ENCODE measurements at regions not wholly inside any gene's neighbourhood (a gene's known extent, or its start where the extent isn't known, plus 50 kb on each side); places are given as distances from the start of the nearest gene placed in this dataset.
"Not testable (repeated sequence)": the region's sequence is repeated elsewhere in the genome, so short reads cannot be mapped to it uniquely, and the experiment has no call there.

DNA sequence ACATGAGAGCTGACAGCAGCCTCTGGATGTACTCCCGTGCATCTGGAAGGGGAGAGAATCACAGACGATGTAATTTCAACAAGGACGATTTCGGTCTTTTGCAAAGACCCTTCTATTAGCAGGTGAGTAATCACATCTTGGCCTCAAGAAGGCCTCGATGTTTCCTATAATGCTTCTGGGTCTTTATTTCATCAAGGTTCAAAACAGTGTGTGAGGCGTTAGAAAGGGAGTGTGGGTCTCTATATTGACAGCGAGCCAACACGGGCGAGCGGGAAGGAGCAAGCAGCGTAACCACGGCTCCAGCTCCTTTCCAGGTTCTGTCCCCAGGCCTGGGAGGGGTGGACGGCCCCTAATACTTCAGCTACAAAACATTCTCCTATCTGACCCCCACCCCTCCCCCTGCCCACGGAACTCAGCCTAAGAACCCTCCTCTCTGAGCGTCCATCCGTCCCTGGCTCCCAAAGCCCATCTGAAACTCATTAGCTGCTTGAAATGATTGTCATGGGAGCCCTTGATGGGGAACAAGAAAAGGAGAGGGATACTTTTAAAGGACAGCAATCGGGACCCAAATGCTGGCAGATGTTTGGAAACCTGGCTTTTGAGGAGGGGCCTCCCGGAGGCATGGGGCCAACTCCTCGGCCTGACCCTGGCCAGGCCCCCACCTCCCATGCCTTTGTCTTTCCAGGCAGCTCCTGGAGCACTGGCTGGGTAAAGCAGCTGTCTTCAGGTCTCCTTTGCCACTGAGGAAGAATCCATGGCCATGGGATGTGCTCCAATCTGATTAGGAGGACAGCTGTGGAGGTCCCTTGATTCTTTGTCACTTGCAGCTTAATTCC lies 250.8 kb downstream of the FOXD2 start:
- no peak for DNase-seq

DNA sequence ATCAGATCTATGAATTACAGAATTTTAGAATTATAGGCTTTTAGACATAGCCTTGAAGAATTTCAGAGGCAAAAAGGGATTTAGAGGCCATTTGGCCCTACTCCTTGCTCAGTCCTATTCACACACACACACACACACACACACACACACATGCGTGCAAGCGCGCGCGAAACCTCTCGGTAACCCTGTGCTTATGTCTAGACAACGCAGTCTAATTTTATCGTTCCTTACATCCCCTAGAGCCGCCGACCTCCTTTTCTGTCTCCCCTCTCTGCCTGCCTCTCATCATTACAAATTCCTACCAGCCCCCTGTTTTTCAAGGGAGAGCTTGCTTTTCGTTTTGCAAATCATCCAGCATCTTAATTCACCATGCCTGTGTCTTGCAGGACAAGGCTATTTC lies 252.1 kb downstream of the FOXD2 start:
- DNase-seq = no peak

- no peak for DNase-seq
These were observed 252.8 kb downstream of the FOXD2 start for GRCh38 chr1:47690341-47691250.

- DNase-seq = not testable (repeated sequence)
These were observed 253.4 kb downstream of the FOXD2 start for GRCh38 chr1:47691293-47691692.

DNA sequence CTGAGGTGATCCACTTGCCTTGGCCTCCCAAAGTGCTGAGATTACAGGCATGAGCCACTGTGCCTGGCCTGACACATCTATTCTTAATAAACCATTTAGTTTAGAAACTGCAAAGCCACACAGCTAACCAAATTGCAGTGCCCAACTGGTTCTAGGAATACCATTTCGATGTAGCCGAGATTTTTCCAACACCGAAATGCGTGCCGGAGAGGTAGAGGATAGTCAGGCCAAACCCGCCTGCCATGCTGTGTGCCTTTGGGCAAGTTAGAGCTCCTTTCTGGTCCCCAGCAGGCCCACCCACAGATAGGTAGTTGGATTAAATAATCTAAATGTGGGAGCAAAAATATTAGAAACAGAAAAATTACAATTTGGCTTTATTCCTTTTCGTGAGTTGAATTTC lies 254.4 kb downstream of the FOXD2 start:
- DNase-seq = no peak

- no peak for DNase-seq
These were observed 255.3 kb downstream of the FOXD2 start for GRCh38 chr1:47693115-47693514.

- no peak for DNase-seq
These were observed 256.4 kb downstream of the FOXD2 start for GRCh38 chr1:47694011-47694890.

DNA sequence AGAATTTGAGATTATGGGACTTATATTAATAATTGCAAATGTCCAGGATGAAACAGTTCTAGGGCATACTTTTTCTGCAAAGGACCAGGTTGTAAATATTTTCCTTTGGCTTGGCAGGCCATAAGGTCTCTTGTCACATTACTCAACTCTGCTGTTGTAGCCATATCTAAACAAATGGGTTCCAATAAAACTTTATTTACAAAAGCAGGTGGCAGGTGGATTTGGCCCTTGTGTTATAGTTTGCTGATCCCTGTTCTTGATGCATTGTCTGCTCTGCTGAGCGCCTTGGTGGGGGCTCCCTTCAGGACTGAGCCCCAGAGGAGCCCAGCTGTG lies 258.5 kb downstream of the FOXD2 start:
- DNase-seq = no peak

DNA sequence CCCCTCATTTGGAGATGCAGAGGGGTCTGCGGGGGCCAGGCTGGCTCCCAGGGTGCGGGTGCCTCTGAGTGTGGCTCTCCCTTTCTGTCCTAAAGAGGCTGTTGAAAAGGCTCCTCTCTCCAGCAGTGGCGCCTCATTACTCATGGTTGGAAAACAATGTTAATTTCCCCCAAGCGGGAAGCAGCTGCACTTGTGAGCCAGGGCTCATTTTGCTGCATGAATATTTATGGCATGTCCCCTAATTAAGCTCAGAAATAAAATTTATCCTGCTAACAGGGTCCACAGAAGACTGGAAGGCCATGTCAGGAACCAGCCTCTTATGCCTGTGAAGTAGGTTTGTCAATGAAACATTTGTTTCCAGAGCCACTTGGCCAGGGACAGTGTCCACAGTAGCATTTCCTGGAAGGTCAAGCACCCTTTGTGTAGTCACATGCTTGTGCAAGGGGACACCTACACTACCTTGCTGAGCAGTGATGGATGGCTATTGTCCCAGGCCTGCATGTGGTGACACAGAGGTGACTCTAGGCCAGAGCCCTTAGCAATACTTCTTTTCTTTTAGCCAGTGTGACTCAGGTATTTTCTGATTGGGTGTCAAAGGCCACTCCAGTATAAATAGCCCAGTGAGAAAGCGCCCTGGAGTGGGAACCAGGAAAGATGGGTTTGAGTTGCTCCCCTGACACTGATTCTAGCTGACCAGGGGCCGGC lies 259.0 kb downstream of the FOXD2 start:
- DNase-seq = peak; percentile 23 to 47

GRCh38 chr1:47697616-47698335 lies 259.9 kb downstream of the FOXD2 start:
- no peak for DNase-seq

GRCh38 chr1:47699492-47700235 lies 261.8 kb downstream of the FOXD2 start:
- DNase-seq = no peak

DNA sequence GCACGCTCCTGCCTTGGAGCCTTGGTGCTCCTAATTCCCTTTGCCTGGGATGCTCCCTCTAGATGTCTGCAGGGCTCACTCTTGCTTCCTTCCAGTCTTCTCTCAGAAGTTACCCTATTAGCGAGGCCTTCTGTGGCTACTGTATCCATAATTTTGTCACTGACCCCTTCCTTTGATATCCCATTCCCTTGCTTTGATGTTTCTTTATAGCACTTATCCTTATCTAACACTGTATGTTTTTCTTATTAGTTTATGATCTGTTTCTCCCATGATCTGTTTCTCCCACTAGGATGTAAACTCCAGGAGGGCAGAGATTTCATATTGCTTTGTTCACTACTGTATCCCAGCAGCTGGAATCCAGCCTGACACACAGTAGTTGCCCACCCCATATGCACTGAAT lies 263.4 kb downstream of the FOXD2 start:
- DNase-seq = no peak

- no peak for DNase-seq
These were observed 264.1 kb downstream of the FOXD2 start for GRCh38 chr1:47701741-47702515.

- peak; percentile 14 to 29 for DNase-seq
These were observed 265.4 kb downstream of the FOXD2 start for GRCh38 chr1:47703156-47703825.

DNA sequence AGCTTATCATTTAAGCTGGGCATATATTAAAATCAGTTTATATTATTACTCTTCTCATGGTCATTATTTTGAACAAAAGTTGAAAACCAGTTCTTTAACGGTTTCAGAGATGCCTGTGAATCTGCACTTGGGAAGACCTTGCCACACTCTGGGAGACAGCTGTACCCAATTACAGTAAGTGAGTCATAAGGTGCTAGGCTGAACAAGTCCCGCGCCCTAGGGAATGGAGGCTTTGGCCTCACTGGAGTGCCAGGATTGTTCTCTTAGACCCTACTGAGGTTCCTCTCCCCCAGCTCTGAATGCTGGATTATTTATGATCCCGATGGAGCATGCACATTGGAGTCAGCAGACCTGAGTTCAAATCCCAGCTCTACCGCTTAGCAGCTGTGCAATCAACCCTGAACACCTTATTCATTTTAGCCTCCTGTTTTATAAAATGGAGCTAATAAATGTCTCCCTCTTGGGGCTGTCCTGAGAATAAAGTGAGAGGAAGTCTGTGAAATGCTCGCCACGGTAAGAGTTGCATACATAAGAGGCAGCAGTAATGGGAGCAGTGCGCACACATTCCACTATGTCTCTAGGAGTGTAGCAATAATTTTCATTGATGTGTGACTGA lies 266.2 kb downstream of the FOXD2 start:
- peak in 1 of 2 experiments; percentile 13 for DNase-seq

- DNase-seq = no peak
These were observed 267.8 kb downstream of the FOXD2 start for GRCh38 chr1:47705517-47706130.

DNA sequence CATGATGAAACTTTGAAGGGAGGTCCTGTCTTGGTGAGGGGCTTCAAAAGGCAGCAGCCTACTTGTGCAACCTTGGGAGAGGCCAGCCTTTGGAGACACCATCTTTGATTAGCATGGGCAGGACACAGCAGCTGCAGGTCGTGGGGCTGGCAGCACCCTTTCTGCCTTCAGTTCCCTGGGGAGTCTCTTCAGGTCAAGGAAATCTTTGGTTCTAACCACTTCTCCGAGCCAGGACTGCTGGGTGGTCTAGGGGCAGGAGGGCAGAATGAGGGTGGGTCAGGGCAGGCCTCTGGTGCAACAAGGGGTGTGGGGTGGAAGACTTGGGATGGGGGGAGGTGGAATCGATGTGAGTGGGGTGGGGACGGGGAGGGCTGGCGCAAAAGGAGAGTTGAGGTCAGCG lies 269.7 kb downstream of the FOXD2 start:
- no peak for DNase-seq

GRCh38 chr1:47708019-47708535 lies 270.2 kb downstream of the FOXD2 start:
- DNase-seq = no peak
